ENCODE measurements at regions not wholly inside any gene's neighbourhood (a gene's known extent, or its start where the extent isn't known, plus 50 kb on each side); places are given as distances from the start of the nearest gene placed in this dataset.
"Not testable (repeated sequence)": the region's sequence is repeated elsewhere in the genome, so short reads cannot be mapped to it uniquely, and the experiment has no call there.

DNA sequence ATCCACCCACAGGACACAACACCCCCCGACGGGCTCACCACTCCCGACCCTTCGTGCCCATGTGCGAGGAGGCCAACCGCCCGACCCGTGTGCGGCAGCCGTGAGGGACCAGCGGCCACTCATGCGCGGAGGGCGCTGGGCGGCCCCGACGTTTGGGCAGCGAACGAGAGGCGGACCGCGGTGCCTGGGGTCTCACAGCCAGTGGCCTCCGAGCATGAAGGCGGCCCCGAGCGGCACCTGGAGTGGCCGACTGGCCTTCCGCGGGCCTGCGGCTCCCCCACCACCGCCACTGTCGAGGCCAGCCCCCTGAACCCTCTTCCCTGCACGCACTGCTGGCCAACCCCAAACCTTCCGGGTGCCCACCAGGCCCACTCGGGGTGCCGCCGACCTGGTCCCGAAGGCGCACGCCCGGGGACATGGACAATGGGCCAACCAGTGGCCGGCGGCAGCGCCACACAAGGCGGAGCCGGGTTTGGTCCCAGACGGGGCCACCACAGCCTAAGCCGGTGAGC, 4274.9 kb upstream of the OR11H1 start:
- no peaks in the 10 kb centered on the region for H3K36me3 ChIP-seq (ENCODE audit: low read depth)
- intact Hi-C loops (cut with DNase I, micrococcal nuclease) = no loop called here
- DNase-seq (peak in 1 of 3 donors; percentile 44), ATAC-seq (no peak)
- H3K4me1 ChIP-seq (ENCODE audit: low read depth) = no peaks in the 10 kb centered on the region
- TF ChIP-seq, protein P1, sequence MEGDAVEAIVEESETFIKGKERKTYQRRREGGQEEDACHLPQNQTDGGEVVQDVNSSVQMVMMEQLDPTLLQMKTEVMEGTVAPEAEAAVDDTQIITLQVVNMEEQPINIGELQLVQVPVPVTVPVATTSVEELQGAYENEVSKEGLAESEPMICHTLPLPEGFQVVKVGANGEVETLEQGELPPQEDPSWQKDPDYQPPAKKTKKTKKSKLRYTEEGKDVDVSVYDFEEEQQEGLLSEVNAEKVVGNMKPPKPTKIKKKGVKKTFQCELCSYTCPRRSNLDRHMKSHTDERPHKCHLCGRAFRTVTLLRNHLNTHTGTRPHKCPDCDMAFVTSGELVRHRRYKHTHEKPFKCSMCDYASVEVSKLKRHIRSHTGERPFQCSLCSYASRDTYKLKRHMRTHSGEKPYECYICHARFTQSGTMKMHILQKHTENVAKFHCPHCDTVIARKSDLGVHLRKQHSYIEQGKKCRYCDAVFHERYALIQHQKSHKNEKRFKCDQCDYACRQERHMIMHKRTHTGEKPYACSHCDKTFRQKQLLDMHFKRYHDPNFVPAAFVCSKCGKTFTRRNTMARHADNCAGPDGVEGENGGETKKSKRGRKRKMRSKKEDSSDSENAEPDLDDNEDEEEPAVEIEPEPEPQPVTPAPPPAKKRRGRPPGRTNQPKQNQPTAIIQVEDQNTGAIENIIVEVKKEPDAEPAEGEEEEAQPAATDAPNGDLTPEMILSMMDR (IDR thresholded peaks at IDR 0.05) = no peak
- peaks cover 5% of the 10 kb centered on the region for H3K9me3 ChIP-seq
- no peak overlapping the region for H3K4me3 ChIP-seq

DNA sequence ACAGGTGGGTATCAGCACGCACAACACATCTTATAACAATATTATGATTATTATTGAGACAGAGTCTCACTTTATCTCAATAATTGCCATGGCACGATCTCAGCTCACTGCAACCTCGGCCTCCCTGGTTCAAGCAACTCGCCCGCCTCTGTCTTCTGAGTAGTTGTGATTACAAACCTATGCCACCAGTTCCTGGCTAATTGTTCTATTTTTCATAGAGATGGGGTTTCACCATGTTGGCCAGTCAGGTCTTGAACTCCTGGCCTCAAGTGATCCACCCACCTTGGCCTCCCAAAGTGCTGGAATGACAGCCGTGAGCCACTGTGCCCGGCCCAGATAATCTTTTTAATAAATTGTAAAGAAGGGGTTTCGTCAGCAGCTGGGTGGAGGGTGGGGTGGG, 4257.0 kb upstream of the OR11H1 start:
- H3K4me1 ChIP-seq (ENCODE audit: low read depth); H3K4me3 ChIP-seq; intact Hi-C loops (cut with DNase I, micrococcal nuclease); DNase-seq; H3K36me3 ChIP-seq (ENCODE audit: low read depth); ATAC-seq; H3K9me3 ChIP-seq: not testable (repeated sequence)

DNA sequence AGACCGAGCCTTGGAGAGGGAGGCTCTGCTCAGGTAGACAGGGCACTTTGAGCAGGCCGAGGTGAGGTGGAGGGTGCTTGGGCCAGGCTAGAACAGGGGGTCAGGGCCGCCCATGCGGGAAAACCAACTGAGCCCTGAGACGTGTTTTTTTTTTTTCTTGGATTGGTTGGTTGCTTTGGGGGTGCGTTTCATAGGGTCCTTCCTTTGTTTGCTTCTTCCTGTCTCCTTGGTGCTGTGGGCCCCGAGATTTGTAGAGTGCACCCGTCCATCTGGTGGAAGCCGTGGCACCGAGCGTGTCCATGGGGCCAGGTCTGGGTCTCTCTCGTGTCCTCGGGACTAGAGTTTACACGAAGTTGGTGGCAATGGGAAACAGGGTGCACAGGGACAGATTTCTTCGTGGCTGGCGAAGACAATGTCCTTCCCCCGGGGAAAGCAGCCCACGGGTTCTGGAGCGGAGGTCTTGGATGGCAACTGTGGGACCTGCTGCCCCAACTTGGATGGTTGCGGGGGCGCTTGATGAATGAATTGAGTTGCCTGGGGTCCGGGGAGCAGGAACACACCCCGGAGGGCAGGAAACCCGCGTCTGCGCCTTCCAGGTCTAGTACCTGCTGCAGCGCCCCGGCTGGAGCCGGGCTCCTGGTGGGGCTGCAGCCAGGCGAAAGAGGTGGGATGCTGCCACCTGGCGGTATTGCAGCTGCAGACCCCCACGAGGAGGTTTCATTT, 4242.7 kb upstream of the OR11H1 start:
- peaks cover 34% of the 10 kb centered on the region for H3K9me3 ChIP-seq
- ATAC-seq = not testable (repeated sequence)

DNA sequence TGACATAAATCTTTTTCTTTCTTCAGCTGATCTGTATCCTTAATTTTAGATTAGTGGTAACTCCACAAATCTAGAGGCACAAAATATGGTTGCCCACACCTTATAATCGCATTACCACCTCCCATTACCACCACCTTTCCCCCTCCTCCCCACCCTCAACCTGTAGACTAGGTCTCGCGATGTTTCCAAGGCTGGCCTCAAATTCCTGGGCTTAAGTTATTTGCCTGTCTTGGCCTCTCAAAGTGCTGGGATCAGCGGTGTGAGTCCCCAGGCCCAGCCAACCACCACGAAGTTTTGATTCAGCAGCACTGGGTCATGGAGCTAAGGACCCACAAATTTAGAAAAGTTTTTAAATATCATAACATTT, 4242.2 kb upstream of the OR11H1 start:
- H3K36me3 ChIP-seq (ENCODE audit: low read depth); DNase-seq; ATAC-seq; H3K4me1 ChIP-seq (ENCODE audit: low read depth); intact Hi-C loops (cut with DNase I, micrococcal nuclease); H3K4me3 ChIP-seq: not testable (repeated sequence)
- H3K9me3 ChIP-seq = peaks cover 40% of the 10 kb centered on the region

More for the DNA sequence above, 4242.7 kb upstream of the OR11H1 start:
- H3K4me1 ChIP-seq (ENCODE audit: low read depth); H3K4me3 ChIP-seq; intact Hi-C loops (cut with DNase I, micrococcal nuclease); H3K36me3 ChIP-seq (ENCODE audit: low read depth): not testable (repeated sequence)
- peak in 1 of 3 donors; percentile 55 for DNase-seq

DNA sequence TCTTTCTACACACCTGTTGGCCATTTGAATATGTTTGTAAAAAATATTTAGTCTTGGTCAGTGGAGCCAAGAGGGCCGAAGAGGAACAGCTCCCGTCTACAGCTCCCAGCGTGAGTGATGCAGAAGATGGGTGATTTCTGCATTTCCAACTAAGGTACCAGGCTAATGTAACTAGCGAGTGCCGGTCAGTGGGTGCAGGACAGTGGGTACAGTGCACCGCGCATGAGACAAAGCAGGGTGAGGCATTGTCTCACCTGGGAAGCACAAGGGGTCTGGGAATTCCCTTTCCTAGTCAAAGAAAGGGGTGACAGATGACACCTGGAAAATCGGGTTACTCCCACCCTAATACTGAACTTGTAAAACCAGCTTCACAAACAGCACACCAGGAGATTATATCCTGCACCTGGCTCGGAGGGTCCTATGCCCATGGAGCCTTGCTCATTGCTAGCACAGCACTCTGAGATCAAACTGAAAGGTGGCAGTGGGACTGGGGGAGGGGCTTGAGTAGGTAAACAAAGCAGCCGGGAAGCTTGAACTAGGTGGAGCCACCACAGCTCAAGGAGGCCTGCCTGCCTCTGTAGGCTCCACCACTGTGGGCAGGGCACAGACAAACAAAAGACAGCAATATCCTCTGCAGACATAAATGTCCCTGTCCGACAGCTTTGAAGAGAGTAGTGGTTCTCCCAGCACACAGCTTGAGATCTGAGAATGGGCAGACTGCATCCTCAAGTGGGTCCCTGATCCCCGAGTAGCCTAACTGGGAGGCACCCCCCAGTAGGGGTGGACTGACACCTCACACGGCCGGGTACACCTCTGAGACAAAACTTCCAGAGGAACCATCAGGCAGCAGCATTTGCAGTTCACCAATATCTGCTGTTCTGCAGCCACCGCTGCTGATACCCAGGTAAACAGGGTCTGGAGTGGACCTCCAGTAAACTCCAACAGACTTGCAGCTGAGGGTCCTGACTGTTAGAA, 4239.5 kb upstream of the OR11H1 start:
- H3K36me3 ChIP-seq (ENCODE audit: low read depth); intact Hi-C loops (cut with DNase I, micrococcal nuclease); H3K4me3 ChIP-seq; H3K4me1 ChIP-seq (ENCODE audit: low read depth); DNase-seq; ATAC-seq: not testable (repeated sequence)
- peaks cover 61% of the 10 kb centered on the region for H3K9me3 ChIP-seq

DNA sequence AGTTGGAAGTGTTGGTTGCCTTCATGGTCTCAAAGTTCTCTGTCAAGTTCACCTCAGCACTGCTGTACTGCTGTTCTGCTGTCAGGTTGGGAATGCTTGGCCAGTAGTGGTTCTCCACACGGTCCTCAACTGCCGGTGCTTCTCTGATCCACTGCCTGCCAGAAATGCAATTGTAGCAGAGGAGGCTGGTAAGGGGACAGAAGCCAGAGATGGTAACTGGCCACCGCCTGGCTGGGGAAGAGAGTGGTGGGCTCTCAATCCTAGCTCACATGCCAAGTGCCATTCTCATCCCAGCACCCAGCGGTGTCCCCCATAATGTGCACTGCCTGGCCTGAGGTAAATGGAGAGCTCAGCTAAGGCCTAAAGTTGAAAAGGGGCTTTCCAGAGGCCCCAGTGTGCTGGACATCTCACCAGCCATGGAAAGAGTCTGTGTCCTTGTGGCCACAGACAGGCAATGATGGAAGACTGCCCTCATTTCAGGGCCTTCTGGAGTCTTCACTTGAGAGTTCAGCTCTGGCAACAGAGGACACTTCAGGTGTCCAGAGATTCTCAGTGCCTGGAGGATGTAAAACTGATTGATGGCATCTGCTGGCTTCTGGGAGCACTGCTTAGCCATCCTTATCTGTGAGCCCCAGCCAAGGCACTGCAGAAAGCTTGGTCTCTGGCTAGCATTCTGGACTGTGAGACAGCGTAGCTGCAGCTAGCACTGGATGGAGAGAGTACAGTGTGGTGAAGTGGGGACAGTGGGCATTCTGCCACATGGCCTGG, 4229.7 kb upstream of the OR11H1 start:
- H3K9me3 ChIP-seq = peaks cover 78% of the 10 kb centered on the region
- H3K36me3 ChIP-seq (ENCODE audit: low read depth); H3K4me1 ChIP-seq (ENCODE audit: low read depth); DNase-seq; intact Hi-C loops (cut with DNase I, micrococcal nuclease); ATAC-seq; H3K4me3 ChIP-seq: not testable (repeated sequence)

DNA sequence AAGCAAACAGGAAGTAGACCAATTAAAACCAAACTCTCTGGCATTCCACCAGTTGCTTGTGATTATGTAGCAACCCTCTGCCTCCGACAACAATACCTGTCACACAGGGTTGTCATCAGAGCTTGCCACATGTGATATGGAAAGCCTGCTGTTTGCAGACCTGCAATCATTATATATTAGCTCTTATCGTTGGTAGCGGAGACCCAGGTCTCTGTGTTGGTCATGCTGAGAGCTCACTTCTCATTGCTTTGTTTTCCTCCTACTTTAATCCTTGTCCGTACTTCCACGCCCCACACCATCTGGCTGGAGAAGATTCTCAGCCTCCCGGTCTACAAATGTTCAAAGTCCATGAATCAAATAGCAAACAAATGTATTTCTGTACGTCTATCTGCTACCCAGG, 4225.6 kb upstream of the OR11H1 start:
- H3K9me3 ChIP-seq = peaks cover 88% of the 10 kb centered on the region
- intact Hi-C loops (cut with DNase I, micrococcal nuclease); H3K4me1 ChIP-seq (ENCODE audit: low read depth); ATAC-seq; H3K36me3 ChIP-seq (ENCODE audit: low read depth); DNase-seq; H3K4me3 ChIP-seq: not testable (repeated sequence)

DNA sequence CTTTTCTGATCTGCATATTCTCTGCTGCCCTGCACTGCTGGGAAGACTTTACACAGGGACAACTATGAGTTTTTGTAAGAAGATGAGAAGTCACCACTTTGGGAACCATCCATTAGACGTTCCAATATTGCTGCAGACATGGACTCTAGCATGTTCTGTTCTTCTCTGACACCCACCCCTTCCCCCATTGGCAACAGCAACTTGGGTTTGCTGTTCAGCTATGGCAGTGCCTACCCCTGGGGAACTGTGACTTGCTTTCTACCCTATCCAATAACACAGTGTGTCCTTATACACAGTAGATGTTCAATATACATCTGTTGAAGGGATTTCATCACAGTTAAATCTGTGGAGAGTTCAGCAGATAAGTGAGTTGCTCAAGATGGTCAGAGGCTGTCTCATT, 4225.1 kb upstream of the OR11H1 start:
- H3K4me1 ChIP-seq (ENCODE audit: low read depth); intact Hi-C loops (cut with DNase I, micrococcal nuclease); ATAC-seq; DNase-seq; H3K36me3 ChIP-seq (ENCODE audit: low read depth); H3K4me3 ChIP-seq: not testable (repeated sequence)
- peaks cover 88% of the 10 kb centered on the region for H3K9me3 ChIP-seq

DNA sequence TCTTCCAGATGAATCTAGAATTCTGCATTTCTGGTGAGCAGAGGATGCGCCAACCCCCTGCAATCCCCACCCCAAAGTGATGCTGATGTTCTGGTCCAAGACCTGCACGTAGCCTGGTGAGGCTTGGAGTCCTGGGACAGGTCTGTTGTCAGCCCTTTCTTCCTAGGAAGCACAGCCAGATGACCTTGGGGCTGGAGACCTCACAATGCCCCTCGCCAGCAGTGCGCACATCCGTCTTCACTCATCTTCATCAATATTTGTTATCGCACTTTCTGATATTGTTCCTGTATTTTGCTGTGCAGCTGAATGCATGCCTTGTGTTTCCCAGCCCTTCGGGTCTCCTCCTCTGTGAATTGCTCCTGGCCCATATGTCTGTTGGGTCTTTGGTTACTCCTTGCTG, 4222.8 kb upstream of the OR11H1 start:
- peaks cover 90% of the 10 kb centered on the region for H3K9me3 ChIP-seq
- ATAC-seq; H3K36me3 ChIP-seq (ENCODE audit: low read depth); H3K4me1 ChIP-seq (ENCODE audit: low read depth); DNase-seq; H3K4me3 ChIP-seq; intact Hi-C loops (cut with DNase I, micrococcal nuclease): not testable (repeated sequence)

DNA sequence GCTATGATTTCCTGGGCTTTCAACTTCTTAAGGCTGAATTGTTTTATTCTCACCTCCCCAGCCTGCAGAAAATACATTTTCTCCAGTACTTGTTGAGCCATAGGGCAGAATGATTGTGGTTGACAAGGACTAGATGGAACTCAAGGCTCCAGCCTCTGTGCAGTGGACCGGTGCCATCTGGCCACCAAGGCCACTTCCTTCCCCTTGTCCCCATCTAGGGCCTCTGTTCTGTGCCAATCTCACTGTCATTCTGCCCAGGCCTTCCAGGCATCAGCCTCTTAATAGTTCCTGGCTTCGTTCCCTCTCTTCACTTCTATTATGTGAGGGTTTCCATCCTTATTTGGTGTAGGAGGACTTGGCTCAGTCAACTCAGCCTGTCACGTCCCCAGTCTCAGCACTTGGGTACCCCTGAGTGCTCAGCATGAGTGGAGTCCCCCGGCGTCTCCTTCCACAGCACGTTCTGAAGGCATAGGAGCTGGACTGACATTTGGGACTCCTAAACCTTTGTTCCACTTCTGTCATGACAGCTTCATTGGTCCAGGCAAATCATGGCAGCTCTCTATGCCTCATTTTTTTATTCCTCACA, 4221.0 kb upstream of the OR11H1 start:
- DNase-seq; H3K36me3 ChIP-seq (ENCODE audit: low read depth); H3K4me3 ChIP-seq; H3K4me1 ChIP-seq (ENCODE audit: low read depth); ATAC-seq; intact Hi-C loops (cut with DNase I, micrococcal nuclease): not testable (repeated sequence)
- H3K9me3 ChIP-seq = peaks cover 89% of the 10 kb centered on the region

All from mucosa of descending colon (tissue), 3 donors.